Suprapubic skin (tissue), 4 donors: ENCODE measurements at regions not wholly inside any gene's neighbourhood (a gene's known extent, or its start where the extent isn't known, plus 50 kb on each side); places are given as distances from the start of the nearest gene placed in this dataset.

Experiments used
- EP300 ChIP-seq: sonication (generic); formaldehyde crosslinking; IDR thresholded peaks from one replicate; pipeline ENCODE4 v1.6.1; 2017; ENCODE audit warnings: antibody characterized with exemption
- POLR2A ChIP-seq, 2 donors: fragments of 450-650 bp; IDR thresholded peaks; one replicate each; pipeline ENCODE4 v1.6.1; 2017; ENCODE audit warnings: antibody characterized with exemption in 2 of 2, mild to moderate bottlenecking in 2 of 2, moderate library complexity in 2 of 2
- POLR2AphosphoS5 ChIP-seq, 3 donors: sonication (generic); formaldehyde crosslinking; IDR thresholded peaks; one replicate each; pipeline ENCODE4 v1.6.1; 2017; ENCODE audit warnings: antibody characterized with exemption in 3 of 3
- TF ChIP-seq, protein P1 (sequence below), 2 donors: fragments of 200-600 bp in 1 of 2; fragments of 450-650 bp in 1 of 2; sonication (generic) in 1 of 2; IDR thresholded peaks; one replicate each; pipeline ENCODE4 v1.5.1; 2016 to 2019; ENCODE audit warnings: antibody characterized with exemption in 2 of 2, mild to moderate bottlenecking in 1 of 2, moderate library complexity in 1 of 2

DNA sequence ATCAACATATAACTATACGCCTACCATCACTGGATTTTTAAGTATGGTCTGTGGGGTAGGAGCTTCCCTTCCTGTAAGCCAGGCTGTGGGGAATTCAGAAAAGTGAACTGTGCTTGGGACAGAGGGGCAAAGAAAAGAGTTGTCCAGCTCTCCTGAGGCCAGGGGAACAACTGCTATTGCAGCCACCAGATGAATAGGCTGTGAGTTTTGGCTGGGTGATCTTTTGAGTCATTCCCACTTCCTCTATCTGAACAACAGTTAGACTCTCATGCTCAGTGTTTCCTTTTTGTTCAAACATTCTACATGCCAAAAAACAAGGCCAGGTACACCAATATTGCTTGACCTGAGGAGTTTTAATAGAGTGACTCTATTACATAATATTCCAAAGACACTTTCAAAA lies 426.2 kb upstream of the DACH1 start:
- TF ChIP-seq POLR2AphosphoS5 (IDR thresholded peaks at IDR 0.05) (no peak), POLR2A (IDR thresholded peaks at IDR 0.05) (no peak), EP300 (no peak)
- TF ChIP-seq, protein P1, sequence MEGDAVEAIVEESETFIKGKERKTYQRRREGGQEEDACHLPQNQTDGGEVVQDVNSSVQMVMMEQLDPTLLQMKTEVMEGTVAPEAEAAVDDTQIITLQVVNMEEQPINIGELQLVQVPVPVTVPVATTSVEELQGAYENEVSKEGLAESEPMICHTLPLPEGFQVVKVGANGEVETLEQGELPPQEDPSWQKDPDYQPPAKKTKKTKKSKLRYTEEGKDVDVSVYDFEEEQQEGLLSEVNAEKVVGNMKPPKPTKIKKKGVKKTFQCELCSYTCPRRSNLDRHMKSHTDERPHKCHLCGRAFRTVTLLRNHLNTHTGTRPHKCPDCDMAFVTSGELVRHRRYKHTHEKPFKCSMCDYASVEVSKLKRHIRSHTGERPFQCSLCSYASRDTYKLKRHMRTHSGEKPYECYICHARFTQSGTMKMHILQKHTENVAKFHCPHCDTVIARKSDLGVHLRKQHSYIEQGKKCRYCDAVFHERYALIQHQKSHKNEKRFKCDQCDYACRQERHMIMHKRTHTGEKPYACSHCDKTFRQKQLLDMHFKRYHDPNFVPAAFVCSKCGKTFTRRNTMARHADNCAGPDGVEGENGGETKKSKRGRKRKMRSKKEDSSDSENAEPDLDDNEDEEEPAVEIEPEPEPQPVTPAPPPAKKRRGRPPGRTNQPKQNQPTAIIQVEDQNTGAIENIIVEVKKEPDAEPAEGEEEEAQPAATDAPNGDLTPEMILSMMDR (IDR thresholded peaks at IDR 0.05) = no peak
